ENCODE measurements at regions not wholly inside any gene's neighbourhood (a gene's known extent, or its start where the extent isn't known, plus 50 kb on each side); places are given as distances from the start of the nearest gene placed in this dataset.
"Not testable (repeated sequence)": the region's sequence is repeated elsewhere in the genome, so short reads cannot be mapped to it uniquely, and the experiment has no call there.

DNA sequence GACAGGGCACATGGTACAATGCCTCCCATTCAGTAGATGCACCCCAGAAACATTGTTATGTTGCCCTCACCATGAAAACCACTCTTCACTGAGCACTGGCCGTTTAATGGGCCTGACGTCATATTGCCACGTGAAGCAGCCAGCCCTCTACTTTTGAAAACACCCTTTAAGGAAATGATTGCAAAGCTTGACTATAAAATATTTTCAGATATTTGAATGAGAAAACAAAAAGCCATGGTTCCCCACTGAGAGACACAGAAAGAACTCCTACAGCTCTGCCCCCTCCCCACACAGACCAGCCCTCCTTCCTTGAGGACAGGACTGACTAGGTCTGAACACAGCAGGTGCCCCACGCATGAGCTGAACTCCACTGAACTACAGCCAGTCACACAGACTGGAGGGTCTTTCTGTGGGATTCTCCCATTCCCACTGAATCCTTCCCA, 349.1 kb downstream of the ANAPC1 start:
- H3K4me3 ChIP-seq (ENCODE audit: low read depth, low read length): no peak overlapping the region
- TF ChIP-seq MYC (IDR thresholded peaks at IDR 0.05; ENCODE audit: low read depth, low read length) (no peak), POLR2A (IDR thresholded peaks at IDR 0.05; ENCODE audit: extremely low read depth, insufficient read length) (no peak)
- TF ChIP-seq, protein P1, sequence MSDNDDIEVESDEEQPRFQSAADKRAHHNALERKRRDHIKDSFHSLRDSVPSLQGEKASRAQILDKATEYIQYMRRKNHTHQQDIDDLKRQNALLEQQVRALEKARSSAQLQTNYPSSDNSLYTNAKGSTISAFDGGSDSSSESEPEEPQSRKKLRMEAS (IDR thresholded peaks at IDR 0.05; ENCODE audit: low read depth, low read length): no peak
- TF ChIP-seq, protein P2, sequence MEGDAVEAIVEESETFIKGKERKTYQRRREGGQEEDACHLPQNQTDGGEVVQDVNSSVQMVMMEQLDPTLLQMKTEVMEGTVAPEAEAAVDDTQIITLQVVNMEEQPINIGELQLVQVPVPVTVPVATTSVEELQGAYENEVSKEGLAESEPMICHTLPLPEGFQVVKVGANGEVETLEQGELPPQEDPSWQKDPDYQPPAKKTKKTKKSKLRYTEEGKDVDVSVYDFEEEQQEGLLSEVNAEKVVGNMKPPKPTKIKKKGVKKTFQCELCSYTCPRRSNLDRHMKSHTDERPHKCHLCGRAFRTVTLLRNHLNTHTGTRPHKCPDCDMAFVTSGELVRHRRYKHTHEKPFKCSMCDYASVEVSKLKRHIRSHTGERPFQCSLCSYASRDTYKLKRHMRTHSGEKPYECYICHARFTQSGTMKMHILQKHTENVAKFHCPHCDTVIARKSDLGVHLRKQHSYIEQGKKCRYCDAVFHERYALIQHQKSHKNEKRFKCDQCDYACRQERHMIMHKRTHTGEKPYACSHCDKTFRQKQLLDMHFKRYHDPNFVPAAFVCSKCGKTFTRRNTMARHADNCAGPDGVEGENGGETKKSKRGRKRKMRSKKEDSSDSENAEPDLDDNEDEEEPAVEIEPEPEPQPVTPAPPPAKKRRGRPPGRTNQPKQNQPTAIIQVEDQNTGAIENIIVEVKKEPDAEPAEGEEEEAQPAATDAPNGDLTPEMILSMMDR (IDR thresholded peaks at IDR 0.05; ENCODE audit: low read depth, low read length): no peak
- no peak for DNase-seq (ENCODE audit: low read depth)

DNA sequence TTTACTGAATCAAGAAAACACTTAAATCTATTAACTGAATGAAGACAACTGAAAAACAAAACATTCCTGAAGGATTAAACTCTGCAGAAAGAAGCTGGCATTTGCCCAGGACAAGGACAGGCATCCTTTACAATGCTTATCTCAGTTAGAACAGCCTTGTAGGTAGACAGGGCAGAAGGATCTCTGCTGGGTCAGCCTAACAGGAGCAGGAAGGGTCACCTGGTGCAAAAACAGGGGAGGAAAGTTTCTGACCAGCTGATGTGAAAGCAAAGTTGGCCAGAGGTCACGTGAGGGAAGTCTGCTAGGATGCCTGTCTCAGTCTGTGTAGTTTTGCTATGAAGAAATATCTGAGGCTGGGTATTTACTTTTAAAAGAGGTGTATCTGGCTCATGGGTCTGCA, 348.6 kb downstream of the ANAPC1 start:
- H3K4me3 ChIP-seq (ENCODE audit: low read depth, low read length): no peak overlapping the region
- TF ChIP-seq, protein P2 (IDR thresholded peaks at IDR 0.05; ENCODE audit: low read depth, low read length): no peak
- TF ChIP-seq POLR2A (IDR thresholded peaks at IDR 0.05; ENCODE audit: extremely low read depth, insufficient read length) (no peak), MYC (IDR thresholded peaks at IDR 0.05; ENCODE audit: low read depth, low read length) (no peak)
- TF ChIP-seq, protein P1 (IDR thresholded peaks at IDR 0.05; ENCODE audit: low read depth, low read length): no peak
- DNase-seq (ENCODE audit: low read depth): no peak

DNA sequence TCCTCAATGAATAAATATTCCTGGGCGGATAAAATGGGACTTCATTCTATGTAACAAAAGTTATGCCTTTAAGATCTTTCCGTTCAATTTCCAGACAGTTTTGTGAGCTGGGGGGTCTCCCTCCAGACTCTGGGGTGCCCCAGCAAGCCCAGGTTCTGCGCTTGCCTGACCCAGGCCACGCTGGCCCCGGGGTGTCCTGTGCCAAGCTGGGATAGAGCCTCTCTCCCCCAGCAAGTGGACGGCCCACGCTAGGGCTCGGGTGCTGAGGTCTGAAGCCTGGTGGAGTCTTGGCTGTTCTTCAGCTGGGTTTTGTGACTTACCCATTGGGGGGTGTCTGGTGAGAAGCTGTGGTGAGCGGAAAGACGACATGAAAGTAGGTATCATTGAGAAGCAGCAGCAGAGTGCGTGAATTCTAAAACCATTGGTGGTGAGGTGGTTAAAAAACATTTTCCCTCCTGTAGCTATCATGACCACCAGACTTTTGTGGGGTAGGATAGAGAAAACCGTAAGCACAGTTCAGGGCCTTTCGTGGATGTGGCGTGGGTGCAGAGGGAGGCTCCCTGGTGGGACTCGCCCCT, 346.8 kb downstream of the ANAPC1 start:
- no peak overlapping the region for H3K4me3 ChIP-seq (ENCODE audit: low read depth, low read length)
- DNase-seq (ENCODE audit: low read depth): no peak
- no peak for TF ChIP-seq POLR2A (IDR thresholded peaks at IDR 0.05; ENCODE audit: extremely low read depth, insufficient read length)
- TF ChIP-seq, protein P2 (IDR thresholded peaks at IDR 0.05; ENCODE audit: low read depth, low read length): no peak
- no peak for TF ChIP-seq MYC (IDR thresholded peaks at IDR 0.05; ENCODE audit: low read depth, low read length)
- TF ChIP-seq, protein P1 (IDR thresholded peaks at IDR 0.05; ENCODE audit: low read depth, low read length): no peak

DNA sequence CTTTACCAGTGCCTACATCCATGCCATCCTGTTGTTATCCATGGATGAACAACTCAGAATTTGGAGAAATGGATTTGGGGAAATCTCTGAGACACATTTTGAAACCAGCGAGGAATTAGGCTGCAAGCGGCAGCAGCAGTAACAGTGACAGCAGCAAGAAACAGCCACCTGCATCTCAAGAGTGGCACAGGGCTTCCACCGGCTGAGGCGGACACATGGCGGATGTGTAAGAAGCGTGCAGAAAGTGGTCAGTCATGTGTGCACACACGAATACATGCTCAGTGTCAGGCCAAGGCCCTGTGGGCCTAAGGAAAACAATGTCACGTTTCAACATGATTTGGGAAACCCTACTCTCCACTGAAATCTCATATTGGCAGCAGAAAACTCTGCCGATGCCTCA, 344.0 kb downstream of the ANAPC1 start:
- not testable (repeated sequence) for H3K4me3 ChIP-seq (ENCODE audit: low read depth, low read length); DNase-seq (ENCODE audit: low read depth)

DNA sequence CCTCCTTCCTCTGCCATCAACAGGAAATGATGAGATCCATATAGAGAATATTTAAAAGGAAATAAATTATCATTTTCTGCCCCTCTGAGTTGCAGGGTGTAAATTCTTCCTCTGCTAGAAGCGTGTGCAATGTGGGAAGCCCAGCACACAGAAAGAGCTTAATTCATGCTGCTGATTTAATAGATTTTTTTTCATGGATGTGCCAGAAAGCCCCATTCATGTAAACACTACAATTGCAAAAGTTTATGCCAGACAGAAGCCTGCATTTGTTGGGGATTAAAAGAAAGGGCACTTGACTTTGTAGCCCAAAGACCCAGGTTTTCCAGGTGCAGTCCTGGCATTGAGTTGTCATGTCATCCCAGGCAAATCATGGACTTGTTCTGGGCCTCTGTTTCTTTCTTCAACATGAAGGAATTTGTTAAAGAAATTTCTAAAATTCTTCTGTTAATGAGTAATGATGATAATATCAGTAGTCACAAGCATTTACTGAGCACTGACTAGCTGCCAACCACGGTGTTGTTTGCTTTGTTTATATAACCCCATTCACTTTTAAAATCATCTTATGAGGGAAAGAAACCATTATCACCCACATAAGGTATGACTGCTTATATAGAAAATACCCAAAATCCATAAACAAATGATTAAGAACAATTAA, 341.7 kb downstream of the ANAPC1 start:
- not testable (repeated sequence) for DNase-seq (ENCODE audit: low read depth); H3K4me3 ChIP-seq (ENCODE audit: low read depth, low read length)

DNA sequence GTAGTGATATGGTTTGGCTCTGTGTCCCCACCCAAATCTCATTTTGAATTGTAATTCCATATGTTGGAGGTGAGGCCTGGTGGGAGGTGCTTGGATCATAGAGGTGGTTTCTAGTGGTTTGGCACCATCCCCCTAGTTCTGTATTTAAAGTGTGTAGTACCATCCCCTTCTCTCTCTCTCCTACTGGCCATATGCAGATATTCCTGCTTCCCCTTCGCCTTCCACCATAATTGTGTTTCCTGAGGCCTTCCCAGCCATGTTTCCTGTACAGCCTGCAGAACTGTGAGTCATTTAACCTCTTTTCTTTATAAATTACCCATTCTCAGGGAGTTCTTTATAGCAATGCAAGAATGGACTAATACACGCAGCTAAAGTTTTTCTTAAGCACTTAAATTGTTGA, 340.0 kb downstream of the ANAPC1 start:
- DNase-seq (ENCODE audit: low read depth); H3K4me3 ChIP-seq (ENCODE audit: low read depth, low read length): not testable (repeated sequence)

DNA sequence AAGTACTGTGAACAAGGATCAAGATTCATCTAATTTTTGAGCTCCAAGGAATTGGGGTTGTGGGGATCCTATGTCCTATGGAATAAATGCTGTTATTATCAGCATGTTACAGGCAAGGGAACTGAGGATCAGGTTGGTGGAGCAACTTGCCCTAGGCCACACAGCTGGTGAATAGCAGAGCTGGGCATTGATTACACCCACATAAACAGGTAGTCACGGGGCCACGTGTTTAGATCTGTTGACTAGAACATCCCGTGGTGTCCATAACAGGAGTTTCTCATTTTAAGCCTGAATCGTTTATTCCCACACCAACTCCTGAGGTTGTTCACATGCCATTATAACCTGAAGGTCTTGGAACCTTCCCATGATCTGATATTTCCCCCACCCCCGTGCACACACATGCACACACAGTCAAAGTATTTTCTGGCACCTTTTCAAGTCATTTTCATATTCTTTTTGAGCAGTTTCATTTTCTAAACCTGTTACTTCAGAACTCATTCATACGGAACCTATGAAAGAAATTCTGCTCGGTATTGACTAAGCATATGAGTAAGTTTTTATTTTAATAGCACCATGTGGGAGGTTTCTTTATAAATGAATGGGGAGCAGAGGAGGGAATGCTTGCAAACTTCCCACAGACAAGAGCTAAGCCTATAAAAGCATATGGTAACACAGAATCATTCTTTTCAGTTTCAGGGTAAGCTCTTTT, 338.1 kb downstream of the ANAPC1 start:
- not testable (repeated sequence) for DNase-seq (ENCODE audit: low read depth); H3K4me3 ChIP-seq (ENCODE audit: low read depth, low read length)

DNA sequence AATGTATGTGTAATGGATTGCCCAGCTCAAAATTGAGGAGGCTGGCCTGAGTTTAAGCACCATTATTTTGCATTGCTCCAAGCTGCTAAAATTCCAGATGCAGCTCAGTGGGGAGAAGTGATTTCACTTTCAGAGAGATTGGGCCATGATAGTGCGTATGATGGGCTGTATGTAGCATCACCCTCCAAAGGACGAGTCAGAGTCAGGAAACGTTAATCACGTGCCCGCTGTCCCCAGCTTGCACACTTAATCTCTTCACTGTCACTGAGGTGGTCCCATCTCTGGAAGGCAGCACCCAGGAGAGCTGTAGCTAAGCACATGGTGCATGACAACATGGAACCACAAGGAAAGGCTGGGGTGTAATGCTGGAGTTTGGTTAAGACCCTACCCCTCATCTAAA, 337.4 kb downstream of the ANAPC1 start:
- not testable (repeated sequence) for H3K4me3 ChIP-seq (ENCODE audit: low read depth, low read length); DNase-seq (ENCODE audit: low read depth)

DNA sequence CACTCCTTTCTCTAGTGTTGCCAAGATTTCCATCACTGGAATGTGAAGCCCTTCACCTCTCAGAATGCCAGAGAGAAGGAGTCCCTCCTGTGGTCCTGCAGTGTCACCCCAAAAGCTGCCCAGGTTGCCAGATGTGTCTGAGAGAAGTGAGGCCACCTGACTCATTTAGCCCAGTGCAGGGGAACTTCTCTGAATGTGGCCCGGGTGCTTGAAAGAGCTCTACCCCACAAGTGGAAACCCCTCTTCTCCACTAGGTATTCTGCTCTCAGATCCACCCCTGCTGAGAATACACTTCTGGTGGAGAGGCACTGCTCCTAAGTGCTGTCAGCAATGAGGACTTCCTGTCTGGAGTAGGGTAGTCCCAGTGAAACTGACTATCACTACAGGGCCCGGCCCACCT, 334.8 kb downstream of the ANAPC1 start:
- DNase-seq (ENCODE audit: low read depth): not testable (repeated sequence)

DNA sequence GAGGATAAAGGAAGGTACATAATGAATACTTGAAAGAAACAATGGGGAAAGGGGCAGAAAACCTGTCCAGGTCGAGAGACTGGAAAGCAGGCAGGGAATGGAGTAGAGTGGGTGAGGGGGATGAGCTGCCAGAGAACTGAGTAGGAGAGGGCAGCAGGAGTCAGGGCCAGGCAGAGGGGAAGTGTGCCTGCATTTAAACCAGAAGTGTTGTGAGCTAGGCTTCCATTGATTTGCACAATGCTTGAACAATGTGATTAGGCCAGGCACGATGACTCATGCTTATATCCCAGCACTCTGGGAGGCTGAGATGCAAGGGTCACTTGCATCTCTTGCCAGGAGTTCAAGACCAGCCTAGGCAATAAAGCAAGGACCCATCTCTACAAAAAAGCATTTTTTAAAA, 332.6 kb downstream of the ANAPC1 start:
- DNase-seq (ENCODE audit: low read depth); H3K4me3 ChIP-seq (ENCODE audit: low read depth, low read length): not testable (repeated sequence)

More for the DNA sequence above, 334.8 kb downstream of the ANAPC1 start:
- not testable (repeated sequence) for H3K4me3 ChIP-seq (ENCODE audit: low read depth, low read length)

DNA sequence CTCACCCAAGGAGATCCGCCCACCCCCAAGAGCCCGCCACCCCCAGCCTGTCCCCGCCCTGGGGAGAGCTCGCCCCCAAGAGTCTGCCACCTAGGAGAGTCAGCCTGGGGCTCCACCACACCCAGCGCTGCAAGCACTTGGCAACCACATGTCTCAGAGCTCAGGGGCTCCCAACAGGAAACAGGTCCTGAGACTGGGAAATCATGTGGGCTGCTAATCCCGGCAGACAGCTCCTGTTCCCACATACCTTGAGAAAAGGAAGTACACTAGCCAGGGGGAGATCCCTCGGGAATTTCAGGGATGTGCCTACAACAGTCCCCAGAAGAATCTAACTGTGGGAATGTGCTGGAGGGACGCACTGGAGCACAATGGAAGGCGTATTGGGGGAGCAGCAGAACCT, 331.4 kb downstream of the ANAPC1 start:
- not testable (repeated sequence) for DNase-seq (ENCODE audit: low read depth); H3K4me3 ChIP-seq (ENCODE audit: low read depth, low read length)

DNA sequence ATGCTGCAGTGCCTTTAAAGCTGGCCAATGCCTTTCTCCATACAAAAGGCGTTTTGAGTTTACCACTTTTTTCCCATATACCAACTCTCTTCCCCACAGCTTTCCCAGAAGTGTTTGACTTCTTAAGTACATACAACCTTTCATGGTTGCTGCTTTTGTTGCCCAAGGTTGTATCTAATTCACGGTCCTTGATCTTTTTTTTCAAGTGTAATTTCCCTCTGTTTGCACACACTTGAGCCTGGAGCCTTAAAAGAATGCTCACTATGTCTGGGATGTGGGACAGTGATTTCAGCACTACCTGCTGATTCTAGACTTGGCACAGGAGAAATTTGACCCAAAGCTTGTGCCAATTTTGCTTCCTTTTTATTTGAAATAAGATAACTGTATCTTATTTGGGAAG, 324.7 kb downstream of the ANAPC1 start:
- DNase-seq (ENCODE audit: low read depth); H3K4me3 ChIP-seq (ENCODE audit: low read depth, low read length): not testable (repeated sequence)

DNA sequence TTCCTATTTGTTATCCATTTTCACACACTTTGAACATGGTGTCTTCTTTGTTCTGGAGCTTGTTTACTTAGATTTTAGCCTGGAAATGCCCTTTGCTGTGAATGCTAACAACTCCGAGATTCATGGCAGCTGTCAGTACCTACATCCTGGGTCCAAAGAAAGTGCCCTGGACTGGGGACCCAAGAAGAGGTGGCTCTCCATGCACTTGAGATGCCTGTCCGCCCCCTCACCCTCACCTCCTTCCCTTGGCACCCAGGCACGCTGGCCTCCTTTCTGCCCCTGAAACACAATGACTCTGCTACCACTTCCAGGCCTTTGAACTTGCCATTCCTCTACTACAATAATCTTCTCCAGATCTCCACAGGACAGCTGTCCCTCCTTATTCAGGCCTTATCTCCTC, 324.2 kb downstream of the ANAPC1 start:
- DNase-seq (ENCODE audit: low read depth); H3K4me3 ChIP-seq (ENCODE audit: low read depth, low read length): not testable (repeated sequence)
